ENCODE measurements at regions not wholly inside any gene's neighbourhood (a gene's known extent, or its start where the extent isn't known, plus 50 kb on each side); places are given as distances from the start of the nearest gene placed in this dataset.

DNA sequence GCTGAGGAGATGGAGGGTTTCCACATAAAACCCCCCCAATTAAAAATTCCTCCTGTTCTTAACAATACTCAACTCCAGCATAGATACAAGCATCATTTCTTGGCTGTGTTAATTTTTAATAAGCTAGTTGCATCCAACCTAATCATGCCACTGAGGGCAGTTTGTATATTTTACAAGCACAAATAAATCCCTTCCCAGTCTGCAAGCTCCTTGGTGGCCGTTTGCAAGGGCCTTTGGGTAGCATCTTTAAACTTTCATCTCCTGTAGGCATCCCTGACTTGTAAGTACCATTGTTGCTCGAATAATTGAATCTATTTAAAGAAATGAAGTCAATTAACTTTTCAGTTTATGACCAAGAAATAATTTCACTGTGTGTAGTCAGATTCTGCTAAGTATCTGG, 103.5 kb upstream of the AJAP1 start:
- H3K4me2 ChIP-seq (ENCODE audit: insufficient read depth, low read length) = no peak overlapping the region
- no peaks in the 10 kb centered on the region for H3K36me3 ChIP-seq (ENCODE audit: insufficient read depth, low read length)
- H3K79me2 ChIP-seq (ENCODE audit: insufficient read depth, low read length) = no peaks in the 10 kb centered on the region
- H3K9ac ChIP-seq (ENCODE audit: low read depth, low read length) = no peak overlapping the region
- TF ChIP-seq, protein P1, sequence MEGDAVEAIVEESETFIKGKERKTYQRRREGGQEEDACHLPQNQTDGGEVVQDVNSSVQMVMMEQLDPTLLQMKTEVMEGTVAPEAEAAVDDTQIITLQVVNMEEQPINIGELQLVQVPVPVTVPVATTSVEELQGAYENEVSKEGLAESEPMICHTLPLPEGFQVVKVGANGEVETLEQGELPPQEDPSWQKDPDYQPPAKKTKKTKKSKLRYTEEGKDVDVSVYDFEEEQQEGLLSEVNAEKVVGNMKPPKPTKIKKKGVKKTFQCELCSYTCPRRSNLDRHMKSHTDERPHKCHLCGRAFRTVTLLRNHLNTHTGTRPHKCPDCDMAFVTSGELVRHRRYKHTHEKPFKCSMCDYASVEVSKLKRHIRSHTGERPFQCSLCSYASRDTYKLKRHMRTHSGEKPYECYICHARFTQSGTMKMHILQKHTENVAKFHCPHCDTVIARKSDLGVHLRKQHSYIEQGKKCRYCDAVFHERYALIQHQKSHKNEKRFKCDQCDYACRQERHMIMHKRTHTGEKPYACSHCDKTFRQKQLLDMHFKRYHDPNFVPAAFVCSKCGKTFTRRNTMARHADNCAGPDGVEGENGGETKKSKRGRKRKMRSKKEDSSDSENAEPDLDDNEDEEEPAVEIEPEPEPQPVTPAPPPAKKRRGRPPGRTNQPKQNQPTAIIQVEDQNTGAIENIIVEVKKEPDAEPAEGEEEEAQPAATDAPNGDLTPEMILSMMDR (IDR thresholded peaks at IDR 0.05; ENCODE audit: borderline replicate concordance, extremely low read depth, low read length, poor library complexity, severe bottlenecking) = no peak
- TF ChIP-seq EZH2 (IDR thresholded peaks at IDR 0.05; ENCODE audit: borderline replicate concordance, low read depth, low read length, severe bottlenecking) = no peak
- DNase-seq = no peak
- no peak for ATAC-seq (ENCODE audit: insufficient read depth, low read depth)
- no peak overlapping the region for H2AFZ ChIP-seq (ENCODE audit: low read depth, low read length)
- no peak overlapping the region for H3K4me3 ChIP-seq (ENCODE audit: low read depth in 1 of 2, low read length in 2 of 2)
- H3K9me3 ChIP-seq (ENCODE audit: insufficient read depth, low read length, severe bottlenecking) = no peaks in the 10 kb centered on the region
- H3K27ac ChIP-seq (ENCODE audit: low read length) = no peak overlapping the region
- H3K27me3 ChIP-seq (ENCODE audit: insufficient read depth, low read length, poor library complexity) = no peaks in the 10 kb centered on the region
- no peaks in the 10 kb centered on the region for H4K20me1 ChIP-seq (ENCODE audit: insufficient read depth, low read length)
- H3K4me1 ChIP-seq (ENCODE audit: insufficient read depth, low read length) = no peaks in the 10 kb centered on the region

DNA sequence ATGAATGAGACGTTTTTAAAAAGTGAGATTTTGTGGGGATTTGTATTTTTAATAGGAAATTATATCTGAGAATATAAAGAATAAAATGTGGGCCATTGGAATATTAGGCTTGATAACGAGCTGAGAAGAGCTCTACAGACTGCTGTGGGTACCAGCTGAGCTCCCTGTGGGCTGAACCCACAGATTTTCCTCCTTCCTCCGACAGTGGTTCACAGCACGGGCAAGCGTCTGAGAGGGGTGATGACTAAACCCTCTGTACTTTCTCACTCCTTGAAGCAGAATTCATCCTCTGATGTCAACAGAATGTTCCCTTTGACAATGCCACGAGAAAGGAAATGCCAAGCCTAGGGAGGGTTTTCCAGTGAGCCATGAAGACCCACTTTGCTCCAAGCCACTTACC, 102.7 kb upstream of the AJAP1 start:
- TF ChIP-seq EZH2 (IDR thresholded peaks at IDR 0.05; ENCODE audit: borderline replicate concordance, low read depth, low read length, severe bottlenecking) = no peak
- TF ChIP-seq, protein P1 (IDR thresholded peaks at IDR 0.05; ENCODE audit: borderline replicate concordance, extremely low read depth, low read length, poor library complexity, severe bottlenecking) = no peak

DNA sequence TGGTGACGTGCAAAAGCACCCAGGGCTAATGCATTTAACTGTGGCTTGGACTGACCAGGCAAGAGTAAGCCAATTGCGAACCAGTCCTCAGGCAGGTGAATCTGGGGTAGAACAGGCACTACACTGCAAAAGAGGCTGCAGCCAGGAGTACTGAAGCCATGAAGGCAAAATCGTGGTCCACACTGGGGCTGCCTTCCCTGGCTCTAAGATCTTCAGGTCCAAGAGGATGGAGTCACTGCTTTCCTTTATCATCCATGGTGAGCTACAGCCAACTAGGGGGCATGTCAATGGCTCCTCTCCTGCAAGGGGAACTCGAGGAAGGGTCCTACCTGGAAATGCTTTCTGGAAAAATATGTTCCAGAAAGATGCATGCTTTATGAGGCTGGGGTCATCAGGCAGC, 100.6 kb upstream of the AJAP1 start:
- Histone ChIP-seq H3K79me2 (ENCODE audit: insufficient read depth, low read length) (no peaks in the 10 kb centered on the region), H3K27ac (ENCODE audit: low read length) (no peak overlapping the region), H3K9ac (ENCODE audit: low read depth, low read length) (no peak overlapping the region), H3K36me3 (ENCODE audit: insufficient read depth, low read length) (no peaks in the 10 kb centered on the region), H3K9me3 (ENCODE audit: insufficient read depth, low read length, severe bottlenecking) (no peaks in the 10 kb centered on the region), H3K27me3 (ENCODE audit: insufficient read depth, low read length, poor library complexity) (no peaks in the 10 kb centered on the region), H3K4me3 (ENCODE audit: low read depth in 1 of 2, low read length in 2 of 2) (no peak overlapping the region), H3K4me1 (ENCODE audit: insufficient read depth, low read length) (no peaks in the 10 kb centered on the region), H2AFZ (ENCODE audit: low read depth, low read length) (no peak overlapping the region), H3K4me2 (ENCODE audit: insufficient read depth, low read length) (no peak overlapping the region), H4K20me1 (ENCODE audit: insufficient read depth, low read length) (no peaks in the 10 kb centered on the region)
- ATAC-seq (ENCODE audit: insufficient read depth, low read depth) (no peak), DNase-seq (no peak)
- no peak for TF ChIP-seq EZH2 (IDR thresholded peaks at IDR 0.05; ENCODE audit: borderline replicate concordance, low read depth, low read length, severe bottlenecking)

More for the DNA sequence above, 102.7 kb upstream of the AJAP1 start:
- Histone ChIP-seq H3K4me1 (ENCODE audit: insufficient read depth, low read length) (no peaks in the 10 kb centered on the region), H3K36me3 (ENCODE audit: insufficient read depth, low read length) (no peaks in the 10 kb centered on the region), H3K79me2 (ENCODE audit: insufficient read depth, low read length) (no peaks in the 10 kb centered on the region), H2AFZ (ENCODE audit: low read depth, low read length) (no peak overlapping the region), H3K27ac (ENCODE audit: low read length) (no peak overlapping the region), H3K4me2 (ENCODE audit: insufficient read depth, low read length) (no peak overlapping the region), H3K9ac (ENCODE audit: low read depth, low read length) (no peak overlapping the region), H3K27me3 (ENCODE audit: insufficient read depth, low read length, poor library complexity) (no peaks in the 10 kb centered on the region), H3K4me3 (ENCODE audit: low read depth in 1 of 2, low read length in 2 of 2) (no peak overlapping the region), H3K9me3 (ENCODE audit: insufficient read depth, low read length, severe bottlenecking) (no peaks in the 10 kb centered on the region), H4K20me1 (ENCODE audit: insufficient read depth, low read length) (no peaks in the 10 kb centered on the region)
- ATAC-seq (ENCODE audit: insufficient read depth, low read depth) (no peak), DNase-seq (no peak)

DNA sequence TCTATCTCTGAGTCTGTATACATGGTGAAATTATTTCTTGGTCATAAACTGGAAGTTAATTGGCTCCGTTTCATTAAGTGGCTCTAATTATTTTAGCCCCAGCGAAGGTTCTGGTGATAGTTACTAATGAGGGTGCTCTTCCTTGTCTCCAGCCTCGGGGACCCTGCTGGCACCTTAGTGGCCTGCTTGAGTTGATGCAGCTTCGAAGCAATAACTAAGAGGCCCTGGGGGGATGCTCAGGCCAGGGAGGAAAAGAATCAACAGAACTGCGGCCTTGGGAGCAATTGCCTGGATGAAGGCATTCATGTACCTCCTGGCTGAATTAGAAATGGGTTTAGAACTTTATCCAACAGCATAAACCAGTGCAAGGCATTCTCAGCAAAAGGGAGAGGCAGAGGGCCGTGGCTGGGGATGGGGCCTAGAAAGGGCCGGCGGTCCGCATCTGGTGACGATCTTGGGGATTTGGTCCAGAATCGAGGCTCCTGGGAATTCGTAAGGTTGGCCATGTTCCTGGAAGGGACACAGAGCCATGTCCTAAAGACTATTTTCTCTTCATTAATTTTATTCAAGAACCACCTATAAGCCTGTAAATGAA, 100.0 kb upstream of the AJAP1 start:
- Histone ChIP-seq H3K36me3 (ENCODE audit: insufficient read depth, low read length) (no peaks in the 10 kb centered on the region), H2AFZ (ENCODE audit: low read depth, low read length) (no peak overlapping the region), H4K20me1 (ENCODE audit: insufficient read depth, low read length) (no peaks in the 10 kb centered on the region), H3K4me1 (ENCODE audit: insufficient read depth, low read length) (no peaks in the 10 kb centered on the region), H3K9ac (ENCODE audit: low read depth, low read length) (no peak overlapping the region), H3K27me3 (ENCODE audit: insufficient read depth, low read length, poor library complexity) (no peaks in the 10 kb centered on the region), H3K9me3 (ENCODE audit: insufficient read depth, low read length, severe bottlenecking) (no peaks in the 10 kb centered on the region), H3K27ac (ENCODE audit: low read length) (no peak overlapping the region), H3K4me3 (ENCODE audit: low read depth in 1 of 2, low read length in 2 of 2) (no peak overlapping the region), H3K79me2 (ENCODE audit: insufficient read depth, low read length) (no peaks in the 10 kb centered on the region), H3K4me2 (ENCODE audit: insufficient read depth, low read length) (no peak overlapping the region)
- ATAC-seq (ENCODE audit: insufficient read depth, low read depth) (no peak), DNase-seq (no peak)
- TF ChIP-seq, protein P1 (IDR thresholded peaks at IDR 0.05; ENCODE audit: borderline replicate concordance, extremely low read depth, low read length, poor library complexity, severe bottlenecking) = no peak

All from DND-41 (cell line).